Upper lobe of right lung (tissue), 1 donor: ENCODE measurements at regions not wholly inside any gene's neighbourhood (a gene's known extent, or its start where the extent isn't known, plus 50 kb on each side); places are given as distances from the start of the nearest gene placed in this dataset.

Experiments used
- ATAC-seq: fragments of 200-7000 bp; cut with Tn5 transposase; one replicate; pipeline ENCODE4 v1.9.1; 2020; ENCODE audit warnings: mild to moderate bottlenecking, moderate library complexity
- DNase-seq: peaks from one replicate; pipeline ENCODE4 v3.0.0-alpha.2; 2020
- H3K27ac ChIP-seq: fragments of 200-600 bp; one replicate; pipeline ENCODE4 v1.8.0; 2022
- H3K27me3 ChIP-seq: fragments of 200-600 bp; one replicate; pipeline ENCODE4 v1.8.0; 2022; ENCODE audit warnings: mild to moderate bottlenecking
- H3K36me3 ChIP-seq: fragments of 200-600 bp; one replicate; pipeline ENCODE4 v1.8.0; 2022
- H3K4me1 ChIP-seq: fragments of 200-600 bp; one replicate; pipeline ENCODE4 v1.8.0; 2022
- H3K4me3 ChIP-seq: fragments of 200-600 bp; one replicate; pipeline ENCODE4 v1.8.0; 2022; ENCODE audit warnings: mild to moderate bottlenecking
- H3K9me3 ChIP-seq: fragments of 200-600 bp; one replicate; pipeline ENCODE4 v1.8.0; 2022
- intact Hi-C: fragments of 100-400 bp; cut with DNase I; formaldehyde crosslinking; loops from one replicate; pipeline ENCODE4 v1.11.0; 2022
- TF ChIP-seq, protein P1 (sequence below): fragments of 200-600 bp; IDR thresholded peaks from one replicate; pipeline ENCODE4 v1.8.0; 2022; ENCODE audit warnings: antibody characterized with exemption
- donor health status: DM: no; HTN: yes; CAD: no; lungs with severe emphysema.

- Histone ChIP-seq H3K9me3 (no peaks in the 10 kb centered on the region), H3K27me3 (no peaks in the 10 kb centered on the region), H3K4me1 (no peaks in the 10 kb centered on the region), H3K27ac (no peak overlapping the region), H3K4me3 (no peak overlapping the region), H3K36me3 (no peaks in the 10 kb centered on the region)
- DNase-seq (no peak), ATAC-seq (no peak)
- TF ChIP-seq, protein P1, sequence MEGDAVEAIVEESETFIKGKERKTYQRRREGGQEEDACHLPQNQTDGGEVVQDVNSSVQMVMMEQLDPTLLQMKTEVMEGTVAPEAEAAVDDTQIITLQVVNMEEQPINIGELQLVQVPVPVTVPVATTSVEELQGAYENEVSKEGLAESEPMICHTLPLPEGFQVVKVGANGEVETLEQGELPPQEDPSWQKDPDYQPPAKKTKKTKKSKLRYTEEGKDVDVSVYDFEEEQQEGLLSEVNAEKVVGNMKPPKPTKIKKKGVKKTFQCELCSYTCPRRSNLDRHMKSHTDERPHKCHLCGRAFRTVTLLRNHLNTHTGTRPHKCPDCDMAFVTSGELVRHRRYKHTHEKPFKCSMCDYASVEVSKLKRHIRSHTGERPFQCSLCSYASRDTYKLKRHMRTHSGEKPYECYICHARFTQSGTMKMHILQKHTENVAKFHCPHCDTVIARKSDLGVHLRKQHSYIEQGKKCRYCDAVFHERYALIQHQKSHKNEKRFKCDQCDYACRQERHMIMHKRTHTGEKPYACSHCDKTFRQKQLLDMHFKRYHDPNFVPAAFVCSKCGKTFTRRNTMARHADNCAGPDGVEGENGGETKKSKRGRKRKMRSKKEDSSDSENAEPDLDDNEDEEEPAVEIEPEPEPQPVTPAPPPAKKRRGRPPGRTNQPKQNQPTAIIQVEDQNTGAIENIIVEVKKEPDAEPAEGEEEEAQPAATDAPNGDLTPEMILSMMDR: no peak
- intact Hi-C loops: no loop called here
Observed at GRCh38 chr5:145587308-145587672, 247.9 kb downstream of the PRELID2 start.

- TF ChIP-seq, protein P1: no peak
- Histone ChIP-seq H3K36me3 (no peaks in the 10 kb centered on the region), H3K27me3 (no peaks in the 10 kb centered on the region), H3K4me3 (no peak overlapping the region), H3K9me3 (no peaks in the 10 kb centered on the region), H3K27ac (no peak overlapping the region), H3K4me1 (no peaks in the 10 kb centered on the region)
- no peak for ATAC-seq
- DNase-seq: no peak
- intact Hi-C loops: no loop called here
Observed at GRCh38 chr5:145586661-145587307, 248.4 kb downstream of the PRELID2 start.

DNA sequence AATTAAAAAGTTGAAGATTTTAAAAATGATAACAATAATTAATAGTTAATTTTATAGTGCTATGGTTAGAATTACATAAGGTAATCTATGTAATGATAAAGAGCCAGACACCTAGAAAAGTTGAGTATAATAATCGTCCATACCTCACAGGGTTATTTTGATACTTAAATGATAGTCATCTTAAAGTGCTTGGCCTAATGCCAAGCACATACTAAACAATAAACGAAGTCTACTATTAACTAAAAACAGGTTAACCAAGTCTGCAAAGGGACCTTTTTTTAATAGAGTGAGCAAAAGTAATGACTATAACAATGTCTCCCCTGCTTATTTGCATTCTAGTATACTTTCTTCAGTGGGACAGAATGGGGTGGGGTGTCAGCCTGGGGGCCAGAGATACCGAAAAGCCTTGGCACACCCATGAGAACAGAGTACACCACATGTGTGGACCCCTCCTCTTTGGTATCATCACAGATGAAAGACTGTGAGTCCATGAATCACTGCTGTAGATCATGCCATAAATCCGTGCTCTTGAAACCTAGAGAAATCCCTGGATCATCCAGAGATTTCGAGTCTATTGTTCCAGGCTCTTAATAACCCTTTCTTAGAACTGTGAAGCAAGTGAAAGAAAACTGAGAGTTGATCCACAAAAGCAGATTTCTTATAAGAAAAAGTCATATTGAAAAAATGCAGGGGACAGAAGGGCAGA, 249.5 kb downstream of the PRELID2 start:
- H3K27ac ChIP-seq: no peak overlapping the region
- TF ChIP-seq, protein P1: no peak

GRCh38 chr5:145579301-145579700, 255.8 kb downstream of the PRELID2 start:
- DNase-seq (no peak), ATAC-seq (no peak)
- H3K4me3 ChIP-seq: no peak overlapping the region
- TF ChIP-seq, protein P1: no peak
- no peaks in the 10 kb centered on the region for H3K4me1 ChIP-seq
- H3K27ac ChIP-seq: no peak overlapping the region
- H3K27me3 ChIP-seq: no peaks in the 10 kb centered on the region
- H3K9me3 ChIP-seq: peaks cover 10% of the 10 kb centered on the region
- no peaks in the 10 kb centered on the region for H3K36me3 ChIP-seq
- intact Hi-C loops: no loop called here

More for the DNA sequence above, 249.5 kb downstream of the PRELID2 start:
- no peak for DNase-seq
- no peak for ATAC-seq
- Histone ChIP-seq H3K27me3 (no peaks in the 10 kb centered on the region), H3K4me1 (no peaks in the 10 kb centered on the region), H3K9me3 (no peaks in the 10 kb centered on the region), H3K4me3 (no peak overlapping the region), H3K36me3 (no peaks in the 10 kb centered on the region)
- intact Hi-C loops: no loop called here

DNA sequence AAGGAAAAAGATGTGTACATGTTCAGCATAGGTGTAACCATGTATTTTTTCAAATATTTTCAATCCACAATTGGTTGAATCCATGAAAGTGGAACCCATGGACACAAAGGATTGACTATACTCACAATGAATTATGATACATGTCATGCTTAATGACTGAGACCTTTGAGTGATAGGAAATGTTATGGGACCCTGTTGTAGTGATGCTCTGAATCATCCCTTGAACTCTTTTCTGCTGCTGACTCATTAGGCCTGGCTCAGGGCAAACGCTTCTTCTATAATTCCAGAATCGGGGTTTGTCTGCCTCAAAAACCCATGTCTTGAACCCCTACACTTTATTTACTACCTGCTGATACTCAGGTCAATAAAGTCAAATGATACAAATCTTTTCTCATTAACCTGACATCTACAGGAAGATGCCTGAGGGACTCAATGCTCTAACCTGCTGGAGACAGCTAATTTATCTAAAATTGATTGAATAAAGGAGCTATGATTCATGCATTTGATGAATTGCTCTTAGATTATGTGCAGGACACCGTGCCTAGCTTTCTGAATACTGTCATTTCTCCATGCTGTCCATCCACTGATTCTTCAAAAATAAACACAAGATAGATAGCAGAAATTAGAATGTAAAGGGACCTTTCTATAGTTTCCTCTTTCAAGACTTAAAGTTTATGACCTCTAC, 260.1 kb downstream of the PRELID2 start:
- Histone ChIP-seq H3K4me3 (no peak overlapping the region), H3K27me3 (no peaks in the 10 kb centered on the region), H3K9me3 (peaks cover 10% of the 10 kb centered on the region), H3K27ac (no peak overlapping the region), H3K4me1 (no peaks in the 10 kb centered on the region), H3K36me3 (no peaks in the 10 kb centered on the region)
- TF ChIP-seq, protein P1: no peak
- no peak for ATAC-seq
- intact Hi-C loops: no loop called here
- DNase-seq: no peak
